Activated CD4-positive, alpha-beta T cell treated with anti-CD3 and anti-CD28 coated beads, Interleukin-2, amount 50 U/mL, for 4 hours (primary cell): ENCODE measurements at regions not wholly inside any gene's neighbourhood (a gene's known extent, or its start where the extent isn't known, plus 50 kb on each side); places are given as distances from the start of the nearest gene placed in this dataset.

ENCODE experiments used
- DNase-seq, 2 experiments: peaks; one replicate each; pipeline ENCODE4 v3.0.0-alpha.2; 2020

DNA sequence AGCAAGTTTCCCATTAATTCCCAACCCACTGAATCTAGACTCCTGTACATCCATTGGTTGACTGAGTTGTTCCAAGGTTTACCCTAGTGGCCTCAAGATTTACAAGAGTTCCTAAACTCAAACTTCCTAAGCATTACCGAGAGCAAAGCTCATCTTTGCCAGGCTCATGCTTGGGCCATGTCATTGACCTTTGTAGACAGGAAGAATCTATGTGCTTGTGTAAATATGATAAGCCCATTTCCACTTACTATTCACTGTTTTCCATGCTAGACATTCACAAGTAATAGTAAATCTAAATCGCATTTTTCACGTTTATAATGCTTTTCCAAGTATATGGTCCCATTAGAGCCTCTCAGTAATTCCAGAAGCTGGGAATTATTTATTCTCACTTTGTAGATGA lies 534.5 kb upstream of the CLINT1 start:
- no peak for DNase-seq

DNA sequence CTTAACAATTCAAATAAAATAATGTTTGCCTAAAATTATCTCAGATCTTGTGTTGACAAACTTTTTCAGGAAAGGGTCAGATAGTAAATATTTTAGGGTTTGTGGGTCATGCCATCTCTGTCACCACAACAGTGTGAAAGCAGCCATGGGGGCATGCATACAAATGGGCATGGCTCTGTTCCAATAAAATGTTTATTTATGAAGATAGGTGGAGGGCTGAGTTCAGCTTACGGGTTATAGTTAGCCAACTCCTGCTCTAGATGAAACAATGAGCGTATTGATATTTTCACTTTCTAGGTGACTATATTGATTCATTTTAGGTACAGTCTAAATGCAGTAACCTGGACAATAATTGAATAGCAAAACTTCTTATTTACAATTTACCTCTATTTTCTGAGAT lies 533.8 kb upstream of the CLINT1 start:
- no peak for DNase-seq

DNA sequence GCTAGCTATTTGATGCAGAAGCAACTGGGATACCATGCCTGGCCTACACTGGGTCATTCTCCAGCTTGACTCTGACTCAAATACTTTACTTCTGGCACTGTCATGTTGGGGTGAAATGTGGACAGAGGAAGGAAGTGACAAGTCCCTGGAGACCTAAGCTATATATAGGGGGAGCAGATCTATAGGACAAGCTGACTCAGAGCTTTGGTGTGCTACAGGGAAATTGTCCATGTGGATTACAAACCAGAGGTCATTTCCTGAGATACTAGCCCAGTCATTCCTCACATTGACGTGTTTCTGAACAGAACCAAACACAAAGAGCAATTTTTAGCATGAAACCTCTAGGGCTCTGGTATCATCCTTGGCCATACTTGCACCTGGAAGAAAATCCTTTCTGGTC lies 531.6 kb upstream of the CLINT1 start:
- no peak for DNase-seq

DNA sequence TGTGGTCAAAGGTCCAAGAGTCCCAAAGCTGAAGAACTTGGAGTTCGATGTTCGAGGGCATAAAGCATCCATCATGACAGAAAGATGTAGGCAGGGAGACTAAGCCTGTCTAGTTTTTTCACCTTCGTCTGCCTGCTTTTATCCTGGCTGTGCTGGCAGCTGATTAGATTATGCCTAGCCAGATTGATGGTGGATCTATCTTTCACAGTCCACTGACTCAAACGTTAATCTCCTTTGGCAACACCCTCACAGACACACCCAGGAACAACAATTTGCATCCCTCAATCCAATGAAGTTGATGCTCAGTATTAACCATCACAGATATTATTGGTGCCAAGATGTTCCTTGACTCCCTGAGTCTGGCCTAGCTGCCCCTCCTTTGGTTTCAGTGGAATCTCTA lies 530.8 kb upstream of the CLINT1 start:
- no peak for DNase-seq

DNA sequence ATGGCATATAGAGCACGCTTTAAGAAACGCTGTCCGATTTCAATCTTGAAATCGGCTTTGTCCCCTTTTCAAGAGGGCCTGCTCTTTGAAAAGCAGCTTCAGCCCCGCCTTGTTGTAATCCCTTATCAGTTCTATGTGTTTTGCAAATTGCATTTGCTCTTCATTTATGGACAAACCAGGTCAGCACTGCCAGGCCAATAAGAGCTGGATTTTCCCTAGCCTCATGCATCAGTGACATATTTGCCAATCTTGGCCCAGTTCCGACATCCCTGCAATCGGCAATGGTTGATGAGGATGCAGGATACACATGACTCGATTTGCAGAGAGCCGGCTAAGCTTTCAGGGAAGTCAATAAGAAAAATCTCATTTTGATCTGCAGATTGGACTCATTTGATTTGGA lies 529.1 kb upstream of the CLINT1 start:
- DNase-seq: no peak

DNA sequence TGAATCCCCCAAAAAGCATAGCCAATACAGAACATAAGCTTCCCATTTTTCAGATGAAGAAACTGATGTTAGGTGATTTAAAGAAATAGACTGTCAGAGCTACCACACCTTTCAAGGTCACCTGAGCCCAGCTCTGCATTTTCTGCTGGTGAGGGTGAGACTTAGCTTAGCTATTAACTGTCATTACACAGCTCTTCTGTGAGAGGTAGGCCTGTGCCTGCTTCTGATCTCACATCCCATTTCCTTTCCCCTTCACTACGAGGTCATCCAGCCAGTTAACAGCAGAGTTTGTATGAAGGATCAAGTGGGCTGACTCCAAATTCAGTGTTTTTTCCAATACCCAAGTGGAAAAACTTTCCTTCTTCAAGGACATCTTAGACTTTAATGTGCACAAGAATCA lies 528.6 kb upstream of the CLINT1 start:
- no peak for DNase-seq

DNA sequence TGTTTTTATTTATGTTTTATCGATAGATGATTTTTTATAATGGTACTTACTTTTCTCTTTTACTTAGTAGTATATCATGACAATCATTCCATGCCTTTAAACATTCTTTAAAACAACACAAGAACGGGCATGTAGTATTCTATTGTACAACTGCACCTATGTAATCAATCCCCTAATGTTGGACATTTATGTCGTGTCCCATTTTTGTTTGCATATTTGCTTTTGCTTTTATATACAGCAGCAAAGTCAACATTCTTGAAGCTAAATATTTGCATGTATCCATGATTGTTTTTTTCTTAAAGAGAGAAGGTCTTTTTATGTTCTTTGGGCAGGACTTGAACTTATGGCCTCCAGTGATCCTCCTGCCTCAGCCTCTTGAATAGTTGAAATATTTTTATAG lies 527.0 kb upstream of the CLINT1 start:
- DNase-seq: no peak

DNA sequence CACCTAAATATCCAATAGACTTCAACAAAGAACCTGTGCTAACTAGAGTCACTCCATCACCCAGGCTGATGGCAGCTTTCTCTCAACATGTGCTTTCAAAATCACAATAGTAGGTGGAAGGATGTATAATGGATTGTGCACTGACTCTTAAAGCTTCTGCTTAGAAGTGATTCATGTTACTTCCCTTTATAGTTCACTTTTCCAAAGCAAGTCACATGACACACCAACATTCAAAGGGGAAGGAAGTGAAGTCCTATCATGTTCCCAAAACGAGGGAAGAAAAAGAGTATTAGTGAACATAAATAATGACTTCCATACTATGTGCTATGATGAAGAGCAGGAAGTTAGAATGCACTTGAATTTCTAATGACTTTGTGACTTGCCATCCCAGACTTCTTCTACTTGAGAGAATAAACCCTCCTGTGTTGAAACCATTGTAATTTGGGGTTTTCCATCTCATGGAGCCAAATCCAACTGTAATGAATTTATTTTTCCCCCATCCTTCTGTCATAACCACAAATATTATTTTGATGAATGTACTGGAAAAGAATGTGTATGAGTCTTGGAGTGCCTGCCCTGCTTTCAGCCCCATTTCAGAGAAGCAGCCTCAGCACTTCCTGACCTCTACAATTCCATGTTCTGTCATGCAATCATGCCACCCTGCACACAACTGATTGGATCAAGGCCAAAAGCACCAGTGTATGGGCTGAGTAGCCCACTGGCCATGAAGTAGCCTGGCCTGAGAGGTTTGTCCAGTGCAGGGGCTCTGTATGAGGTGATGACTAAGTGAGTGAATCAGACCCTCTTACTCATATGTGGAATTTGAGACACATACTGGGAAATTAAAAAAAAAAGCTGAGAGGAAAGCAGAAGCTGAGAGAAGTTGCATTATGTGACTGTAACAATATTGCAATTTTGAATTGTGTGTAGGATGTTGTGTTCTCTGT lies 525.9 kb upstream of the CLINT1 start:
- DNase-seq: no peak

DNA sequence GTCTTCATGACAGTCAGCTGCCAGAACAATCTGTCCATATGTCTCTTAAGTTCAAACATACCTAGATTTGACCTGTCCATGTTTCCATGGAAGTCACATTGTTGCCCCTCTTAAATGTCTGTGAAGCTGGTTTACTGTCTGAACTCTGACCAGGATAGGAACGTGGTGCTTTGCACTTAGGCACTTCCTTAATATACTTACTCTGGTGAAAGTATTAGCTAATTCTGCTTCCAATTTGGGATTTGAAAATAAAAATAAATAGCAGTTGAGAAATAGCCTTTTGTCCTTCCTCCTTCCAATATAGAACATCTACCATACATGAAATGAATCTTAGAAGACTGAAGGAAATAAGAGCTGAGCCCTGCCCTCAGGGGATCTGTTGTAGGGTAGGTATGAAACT lies 524.5 kb upstream of the CLINT1 start:
- DNase-seq: no peak

DNA sequence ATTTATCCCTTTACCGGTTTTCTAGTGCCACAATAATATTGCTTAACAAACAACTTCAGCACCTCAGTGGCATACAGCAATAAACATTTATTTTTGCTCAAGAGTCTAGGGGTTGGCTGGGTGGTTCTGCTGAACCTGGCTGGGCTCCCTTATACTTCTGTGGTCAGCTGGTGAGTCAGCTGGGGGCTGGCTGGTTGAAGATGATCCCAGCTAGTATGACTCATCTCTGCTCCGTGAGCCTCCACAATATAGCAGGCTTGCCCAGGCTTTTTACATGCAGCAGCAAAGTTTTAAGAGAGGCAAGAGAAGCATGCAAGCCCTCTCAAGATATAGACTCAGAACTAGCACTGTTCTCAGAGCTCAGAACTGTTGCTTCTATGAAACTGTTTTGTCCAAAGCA lies 523.5 kb upstream of the CLINT1 start:
- DNase-seq: no peak

DNA sequence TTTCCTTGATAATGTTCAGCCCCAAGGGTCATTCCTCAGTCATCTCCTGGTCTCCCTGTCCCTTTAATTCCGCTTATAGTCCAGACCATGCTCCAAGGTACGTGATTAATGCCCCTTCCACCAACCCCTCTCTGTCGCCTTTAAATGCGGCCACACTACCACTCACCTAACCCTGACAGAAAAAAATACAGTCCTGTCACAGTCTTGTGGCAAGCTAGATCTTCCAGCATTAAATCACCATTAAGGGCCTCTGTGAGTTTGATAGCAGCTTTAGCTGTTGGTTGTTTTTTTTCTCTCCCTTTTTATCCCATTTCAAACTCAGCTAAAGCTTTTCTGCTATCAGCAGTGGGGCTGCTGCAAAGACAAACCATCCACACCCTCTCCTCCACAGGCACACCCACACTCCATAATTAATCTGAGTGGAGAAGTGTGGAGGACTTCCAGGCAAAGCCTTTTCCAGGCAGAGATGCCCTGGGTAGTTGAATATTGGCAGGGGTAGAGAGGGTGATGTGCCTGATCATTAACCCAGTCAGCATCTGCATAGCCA lies 522.7 kb upstream of the CLINT1 start:
- no peak for DNase-seq

DNA sequence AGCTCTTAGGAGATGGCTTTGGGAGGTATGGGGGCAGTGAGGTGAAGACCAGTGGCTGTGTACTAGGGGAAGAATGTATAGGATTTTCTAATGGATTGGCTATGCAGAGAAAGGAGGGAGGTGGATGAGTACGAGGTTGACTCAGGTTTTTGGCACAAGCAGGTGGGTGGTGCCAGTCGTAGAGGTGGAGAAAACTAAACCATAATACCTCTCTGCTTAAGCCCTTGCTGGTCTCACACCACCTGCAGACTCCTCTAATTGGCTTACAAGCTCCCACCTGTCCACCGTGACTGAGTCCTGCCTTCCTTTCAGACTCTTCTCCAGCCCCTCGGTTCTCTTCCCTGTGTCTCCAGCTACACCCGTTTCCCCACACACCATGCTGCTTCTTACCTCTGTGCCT lies 521.7 kb upstream of the CLINT1 start:
- DNase-seq: no peak

DNA sequence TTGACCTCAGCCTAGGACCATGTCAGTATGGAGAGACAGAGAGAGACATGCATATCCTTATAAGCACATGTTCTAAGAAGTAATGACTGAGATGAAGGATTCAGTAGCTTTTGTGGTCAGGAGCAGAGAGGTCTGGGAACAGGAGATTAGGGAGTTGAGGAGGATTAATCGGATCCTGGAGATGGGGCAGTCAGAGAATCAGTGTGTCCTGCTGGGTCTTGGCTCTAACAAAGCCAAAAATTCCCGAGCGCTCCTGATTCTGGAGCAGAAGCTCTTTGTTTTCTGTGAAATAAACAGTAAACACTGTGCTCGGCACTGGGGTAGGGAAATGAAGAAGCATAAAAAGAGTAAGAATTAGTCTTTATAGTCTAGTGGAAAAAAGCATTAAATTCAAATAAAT lies 520.0 kb upstream of the CLINT1 start:
- DNase-seq: no peak

DNA sequence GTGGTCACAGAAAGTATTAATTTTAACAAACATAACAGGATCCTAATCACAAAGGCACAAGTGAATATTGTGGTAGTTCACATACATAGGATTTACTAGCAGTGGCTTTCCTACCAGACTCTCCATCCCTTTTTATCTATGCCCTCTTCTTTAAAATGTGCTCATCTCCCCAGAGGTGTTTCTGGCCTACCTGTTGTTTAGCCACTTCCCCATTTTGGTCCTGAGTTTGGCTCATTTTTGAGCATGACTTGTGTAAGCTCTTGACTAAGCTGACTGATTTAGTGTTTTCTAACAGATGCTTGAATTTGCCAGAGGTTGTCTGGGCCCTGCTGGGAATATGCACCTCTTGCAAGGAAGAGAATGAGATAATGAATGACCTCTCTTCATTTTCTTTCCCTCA lies 517.7 kb upstream of the CLINT1 start:
- DNase-seq: no peak

DNA sequence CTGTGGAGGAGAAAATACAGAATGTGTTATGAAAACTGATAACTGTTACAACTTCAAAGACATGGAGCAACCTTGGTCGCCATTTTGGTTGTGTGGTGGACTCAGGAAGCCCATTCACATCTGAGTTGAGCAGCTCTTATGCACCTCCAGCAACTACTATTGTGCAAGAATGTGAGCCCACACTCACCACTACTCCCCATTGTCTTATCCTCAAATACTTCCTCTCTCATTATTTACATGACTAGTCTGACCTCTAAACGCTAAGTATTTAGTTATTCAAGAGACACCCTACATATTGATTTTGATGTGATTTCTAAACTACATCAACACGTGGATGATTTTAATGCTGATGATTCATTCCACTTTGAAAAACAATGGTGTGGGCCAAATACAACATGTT lies 516.6 kb upstream of the CLINT1 start:
- no peak for DNase-seq

DNA sequence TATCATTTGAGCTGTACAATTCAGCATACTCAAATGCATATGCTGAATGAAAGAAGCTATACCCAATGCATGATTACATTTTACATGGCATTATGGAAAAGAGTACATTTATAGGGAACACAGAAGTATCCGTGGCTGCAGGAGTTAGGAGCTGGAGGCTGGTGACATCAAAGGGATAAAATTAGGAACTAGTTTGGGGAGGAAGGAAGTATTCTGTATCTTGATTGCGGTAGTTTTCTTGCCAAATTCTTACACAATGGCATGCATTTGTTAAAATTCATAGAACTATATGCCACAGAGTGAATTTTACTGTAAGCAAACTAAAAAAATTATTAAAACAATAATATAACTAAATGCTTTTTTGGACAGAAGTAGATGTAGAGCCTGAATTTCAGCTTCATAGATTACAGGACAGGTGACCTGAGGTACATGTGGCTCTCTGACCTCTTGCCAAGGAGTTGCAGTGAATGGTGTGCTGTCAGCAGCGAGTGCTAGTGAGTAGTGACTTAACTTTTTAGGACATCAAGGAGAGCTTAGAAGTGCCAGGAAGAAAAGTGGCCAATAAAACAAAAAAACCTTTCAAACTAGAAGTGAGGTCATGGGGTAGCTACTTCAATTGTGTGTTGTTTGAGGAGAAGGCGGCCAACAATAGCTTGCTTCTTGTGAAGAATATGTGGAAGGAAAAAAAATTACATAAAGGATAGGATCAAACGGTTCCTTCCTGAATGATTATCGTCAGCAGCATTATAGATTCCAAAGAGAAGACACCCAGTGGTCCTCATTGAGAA lies 514.9 kb upstream of the CLINT1 start:
- DNase-seq: no peak

DNA sequence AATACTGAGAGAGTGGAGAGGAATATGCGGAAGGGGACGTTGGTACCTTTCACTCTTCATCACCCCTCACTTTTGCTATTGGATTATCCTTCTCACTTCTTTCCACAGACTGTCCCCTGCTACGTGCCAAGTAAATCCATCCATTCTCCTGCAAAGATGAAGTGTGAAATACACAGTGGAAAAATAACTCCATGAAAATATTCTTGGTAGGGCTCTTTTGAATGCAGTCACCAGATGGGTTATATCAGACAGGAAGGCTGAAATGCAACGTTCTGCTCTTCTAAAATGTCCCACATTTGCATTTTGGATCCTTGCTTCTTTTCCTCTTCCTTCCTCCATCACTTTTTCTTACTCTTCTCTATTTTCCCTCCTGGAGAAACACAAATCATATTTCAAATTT lies 510.3 kb upstream of the CLINT1 start:
- DNase-seq: no peak

DNA sequence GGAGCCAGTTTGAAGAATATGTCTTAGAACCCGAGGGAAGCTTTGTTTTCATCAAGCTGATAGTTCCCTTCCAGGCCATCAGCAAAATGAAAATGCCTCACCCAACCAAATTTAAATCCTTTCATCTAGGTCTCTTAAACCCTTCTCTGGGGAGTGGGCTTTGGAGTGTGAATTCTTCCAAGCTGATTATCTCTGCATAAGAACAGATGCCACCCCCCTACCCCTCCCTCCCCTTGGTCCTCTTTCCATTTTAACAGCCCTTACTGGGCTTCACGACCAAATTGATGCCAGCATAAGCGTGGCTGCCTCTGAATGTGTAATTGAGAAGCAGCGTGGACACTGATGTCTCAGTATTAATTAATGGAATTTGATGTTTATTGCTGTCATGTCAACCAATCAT lies 509.7 kb upstream of the CLINT1 start:
- DNase-seq: no peak

DNA sequence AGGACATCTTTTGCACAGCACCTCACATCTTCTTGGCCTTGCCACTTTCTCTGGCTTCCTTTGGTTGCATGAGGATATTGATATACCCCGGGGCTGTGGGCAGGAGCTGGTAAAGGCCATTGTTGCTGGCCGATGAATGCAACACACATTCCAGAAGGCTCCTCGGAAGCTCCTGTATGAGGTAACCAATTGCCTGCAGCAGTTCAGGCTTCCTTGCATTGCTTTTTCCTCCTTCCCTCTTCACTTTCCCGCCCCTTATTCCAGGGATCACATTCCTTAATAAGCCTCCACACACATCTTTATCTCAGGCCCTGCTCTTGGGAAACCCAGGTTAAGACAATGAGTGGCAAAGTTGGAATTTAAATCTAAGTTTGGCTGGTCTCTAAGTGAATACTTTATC lies 505.4 kb upstream of the CLINT1 start:
- no peak for DNase-seq

DNA sequence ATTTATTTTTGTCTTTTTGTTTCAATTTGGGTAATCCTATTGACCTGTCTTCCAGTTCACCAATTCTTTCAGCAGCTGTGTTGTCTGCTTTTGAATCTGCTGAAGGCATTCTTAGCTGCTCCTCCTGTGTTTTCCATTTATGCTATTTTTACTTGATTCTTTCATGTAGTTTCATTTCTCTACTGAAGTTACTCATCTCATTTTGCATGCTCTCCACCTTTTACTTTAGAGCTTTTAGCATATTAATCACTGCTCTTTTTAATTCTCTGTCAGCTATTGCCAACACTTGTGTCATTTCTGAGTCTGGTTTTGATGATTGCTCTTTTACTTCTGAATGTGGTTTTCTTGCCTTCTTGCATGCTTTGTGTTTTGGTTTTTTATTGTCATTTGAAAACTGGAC lies 496.0 kb upstream of the CLINT1 start:
- no peak for DNase-seq

DNA sequence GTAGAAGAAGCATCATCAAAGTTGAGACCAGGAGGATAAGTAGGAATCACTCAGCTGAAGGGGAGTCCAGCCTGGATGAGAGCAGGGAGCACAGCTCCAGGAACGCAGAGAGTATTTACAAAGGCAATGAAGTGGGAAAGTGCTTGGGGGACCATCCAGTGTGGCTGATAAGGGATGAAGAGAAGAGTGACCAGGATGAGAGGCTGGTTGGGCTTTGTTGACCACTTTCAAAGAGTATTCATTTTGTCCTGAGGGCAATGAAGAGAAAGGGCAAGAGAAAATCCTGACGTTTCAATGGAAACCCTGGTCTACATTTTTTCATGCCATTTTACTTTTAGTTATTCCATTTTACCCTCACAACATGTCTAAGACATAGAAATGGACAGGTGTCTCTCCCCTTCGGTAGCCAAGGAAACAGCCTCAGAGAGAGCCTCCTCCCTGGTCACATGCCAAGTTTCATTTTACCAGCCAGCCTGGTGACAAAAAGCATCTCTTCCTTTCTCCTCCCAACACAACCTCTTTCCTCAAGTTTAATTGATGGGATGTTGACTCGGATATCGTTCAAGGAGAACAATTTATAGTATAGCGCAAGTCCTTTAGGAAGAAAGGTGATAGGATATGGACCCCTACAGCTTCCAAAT lies 492.7 kb upstream of the CLINT1 start:
- DNase-seq: no peak

DNA sequence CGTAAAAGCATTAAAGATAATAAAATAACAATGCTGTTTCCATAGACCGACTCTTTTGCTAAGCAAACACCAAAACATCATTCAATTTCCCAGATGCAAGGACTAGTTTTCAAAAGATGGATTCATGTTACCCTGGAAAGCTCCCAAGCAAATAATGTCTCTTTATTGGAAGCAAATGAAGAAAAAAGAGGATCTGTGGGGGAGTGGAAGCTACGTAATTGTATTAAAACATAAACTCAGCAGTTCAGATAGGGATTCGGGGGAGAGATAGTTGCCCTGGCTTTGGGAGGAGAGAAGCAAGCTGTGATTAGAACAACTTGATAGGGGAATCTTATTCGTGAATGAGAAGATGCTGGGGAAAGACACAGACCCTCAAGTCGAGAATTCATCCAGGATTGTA lies 491.0 kb upstream of the CLINT1 start:
- no peak for DNase-seq

DNA sequence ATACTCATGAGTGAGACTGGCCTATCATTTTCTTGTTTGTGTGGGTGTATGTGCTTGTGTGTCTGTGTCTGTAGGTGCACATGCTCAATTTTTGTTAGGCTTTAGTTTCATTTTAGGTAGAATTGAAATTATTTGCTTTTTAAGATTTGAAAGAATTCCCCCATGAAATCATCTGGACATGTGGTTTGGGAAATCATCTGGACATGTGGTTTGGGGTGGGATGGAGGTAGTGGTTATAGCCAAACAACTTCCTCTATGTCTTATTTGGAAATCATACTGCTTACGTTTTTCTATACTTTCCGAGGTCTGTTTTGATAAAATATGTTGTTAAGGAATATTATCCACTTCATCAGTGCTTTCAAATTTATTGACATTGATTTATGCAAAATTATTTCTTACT lies 485.4 kb upstream of the CLINT1 start:
- no peak for DNase-seq

DNA sequence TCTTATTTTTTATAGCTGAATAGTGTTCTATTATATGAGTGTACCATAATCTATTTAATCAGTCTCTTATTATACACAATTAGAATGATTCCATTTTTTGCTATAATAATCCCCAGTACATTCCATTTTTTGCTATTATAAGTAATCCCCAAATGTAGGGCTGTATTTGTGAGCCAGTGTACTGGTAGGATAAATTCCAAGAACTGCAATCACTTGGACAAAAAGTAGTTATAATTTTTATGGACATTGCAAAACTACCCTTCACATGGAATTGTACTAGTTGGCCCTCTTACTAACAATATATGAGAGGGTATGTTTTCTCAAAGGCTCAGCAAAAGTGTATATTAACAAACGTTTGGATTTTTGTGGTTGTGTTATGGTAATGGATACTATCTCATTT lies 481.7 kb upstream of the CLINT1 start:
- DNase-seq: no peak
